ENCODE measurements at regions not wholly inside any gene's neighbourhood (a gene's known extent, or its start where the extent isn't known, plus 50 kb on each side); places are given as distances from the start of the nearest gene placed in this dataset.
"Not testable (repeated sequence)": the region's sequence is repeated elsewhere in the genome, so short reads cannot be mapped to it uniquely, and the experiment has no call there.

DNA sequence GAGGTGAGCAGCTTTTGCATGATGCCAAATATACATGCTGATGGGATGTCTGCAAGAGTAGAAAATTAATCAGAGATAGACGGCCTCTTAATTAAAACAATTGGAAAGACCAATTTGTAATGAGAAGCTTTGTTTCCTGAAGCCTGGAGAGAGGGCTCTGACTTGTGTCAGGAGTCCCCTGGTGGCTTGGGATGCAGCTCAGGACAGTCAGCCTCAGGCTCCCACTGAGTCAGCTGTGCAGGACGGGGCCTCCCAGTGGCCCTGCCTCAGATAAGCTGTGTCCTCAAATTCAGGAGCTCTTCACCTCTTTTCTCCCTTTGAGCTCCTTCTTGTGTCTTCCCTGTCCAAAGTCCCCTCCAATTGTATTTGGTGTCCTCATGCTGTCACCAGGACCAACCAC is 438.9 kb upstream of the PODXL start:
- TF ChIP-seq, protein P1, sequence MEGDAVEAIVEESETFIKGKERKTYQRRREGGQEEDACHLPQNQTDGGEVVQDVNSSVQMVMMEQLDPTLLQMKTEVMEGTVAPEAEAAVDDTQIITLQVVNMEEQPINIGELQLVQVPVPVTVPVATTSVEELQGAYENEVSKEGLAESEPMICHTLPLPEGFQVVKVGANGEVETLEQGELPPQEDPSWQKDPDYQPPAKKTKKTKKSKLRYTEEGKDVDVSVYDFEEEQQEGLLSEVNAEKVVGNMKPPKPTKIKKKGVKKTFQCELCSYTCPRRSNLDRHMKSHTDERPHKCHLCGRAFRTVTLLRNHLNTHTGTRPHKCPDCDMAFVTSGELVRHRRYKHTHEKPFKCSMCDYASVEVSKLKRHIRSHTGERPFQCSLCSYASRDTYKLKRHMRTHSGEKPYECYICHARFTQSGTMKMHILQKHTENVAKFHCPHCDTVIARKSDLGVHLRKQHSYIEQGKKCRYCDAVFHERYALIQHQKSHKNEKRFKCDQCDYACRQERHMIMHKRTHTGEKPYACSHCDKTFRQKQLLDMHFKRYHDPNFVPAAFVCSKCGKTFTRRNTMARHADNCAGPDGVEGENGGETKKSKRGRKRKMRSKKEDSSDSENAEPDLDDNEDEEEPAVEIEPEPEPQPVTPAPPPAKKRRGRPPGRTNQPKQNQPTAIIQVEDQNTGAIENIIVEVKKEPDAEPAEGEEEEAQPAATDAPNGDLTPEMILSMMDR (conservative IDR thresholded peaks at IDR 0.05; ENCODE audit: low read depth, low read length): no peak
- H3K9ac ChIP-seq: no peak overlapping the region
- H3K27ac ChIP-seq: no peak overlapping the region
- H3K36me3 ChIP-seq (ENCODE audit: insufficient read depth): no peaks in the 10 kb centered on the region
- H3K27me3 ChIP-seq (ENCODE audit: insufficient read depth, low read depth): no peaks in the 10 kb centered on the region
- H2AFZ ChIP-seq (ENCODE audit: low read depth): no peak overlapping the region
- H4K20me1 ChIP-seq (ENCODE audit: insufficient read depth): no peaks in the 10 kb centered on the region
- H3K79me2 ChIP-seq (ENCODE audit: insufficient read depth, low read depth): no peaks in the 10 kb centered on the region
- no peaks in the 10 kb centered on the region for H3K4me1 ChIP-seq (ENCODE audit: low read depth, poor library complexity, severe bottlenecking)
- H3K4me2 ChIP-seq: no peak overlapping the region
- no peak overlapping the region for H3K4me3 ChIP-seq (IDR thresholded peaks at IDR 0.05; ENCODE audit: insufficient read depth, low read depth, low read length)

DNA sequence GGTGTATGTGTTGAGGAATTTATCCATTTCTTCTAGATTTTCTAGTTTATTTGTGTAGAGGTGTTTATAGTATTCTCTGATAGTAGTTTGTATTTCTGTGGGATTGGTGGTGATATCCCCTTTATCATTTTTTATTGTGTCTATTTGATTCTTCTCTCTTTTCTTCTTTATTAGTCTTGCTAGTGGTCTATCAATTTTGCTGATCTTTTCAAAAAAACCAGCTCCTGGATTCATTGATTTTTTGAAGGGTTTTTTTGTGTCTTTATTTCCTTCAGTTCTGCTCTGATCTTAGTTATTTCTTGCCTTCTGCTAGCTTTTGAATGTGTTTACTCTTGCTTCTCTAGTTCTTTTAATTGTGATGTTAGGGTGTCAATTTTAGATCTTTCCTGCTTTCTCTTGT is 424.6 kb upstream of the PODXL start:
- not testable (repeated sequence) for H3K4me3 ChIP-seq (IDR thresholded peaks at IDR 0.05; ENCODE audit: insufficient read depth, low read depth, low read length); H2AFZ ChIP-seq (ENCODE audit: low read depth); H3K36me3 ChIP-seq (ENCODE audit: insufficient read depth); H3K4me2 ChIP-seq; H3K79me2 ChIP-seq (ENCODE audit: insufficient read depth, low read depth); H4K20me1 ChIP-seq (ENCODE audit: insufficient read depth); H3K9ac ChIP-seq; H3K27ac ChIP-seq; H3K27me3 ChIP-seq (ENCODE audit: insufficient read depth, low read depth); H3K4me1 ChIP-seq (ENCODE audit: low read depth, poor library complexity, severe bottlenecking)

DNA sequence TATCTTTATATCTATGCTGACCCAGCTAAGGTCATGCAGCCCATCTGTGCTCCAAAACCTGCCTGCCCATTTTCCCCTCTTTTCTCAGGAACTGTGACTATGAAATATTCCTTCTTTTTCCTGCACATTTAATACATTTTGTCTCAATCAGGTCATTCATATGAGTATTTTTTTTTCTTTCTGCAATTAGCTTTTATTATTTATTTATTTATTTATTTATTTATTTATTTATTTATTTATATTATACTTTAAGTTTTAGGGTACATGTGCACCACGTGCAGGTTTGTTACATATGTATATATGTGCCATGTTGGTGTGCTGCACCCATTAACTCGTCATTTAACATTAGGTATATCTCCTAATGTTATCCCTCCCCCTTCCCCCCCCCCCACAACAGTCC is 421.7 kb upstream of the PODXL start:
- not testable (repeated sequence) for H3K79me2 ChIP-seq (ENCODE audit: insufficient read depth, low read depth); H2AFZ ChIP-seq (ENCODE audit: low read depth); H3K4me2 ChIP-seq; H3K36me3 ChIP-seq (ENCODE audit: insufficient read depth); H4K20me1 ChIP-seq (ENCODE audit: insufficient read depth); H3K27ac ChIP-seq; H3K27me3 ChIP-seq (ENCODE audit: insufficient read depth, low read depth); H3K4me1 ChIP-seq (ENCODE audit: low read depth, poor library complexity, severe bottlenecking); H3K9ac ChIP-seq; H3K4me3 ChIP-seq (IDR thresholded peaks at IDR 0.05; ENCODE audit: insufficient read depth, low read depth, low read length)

DNA sequence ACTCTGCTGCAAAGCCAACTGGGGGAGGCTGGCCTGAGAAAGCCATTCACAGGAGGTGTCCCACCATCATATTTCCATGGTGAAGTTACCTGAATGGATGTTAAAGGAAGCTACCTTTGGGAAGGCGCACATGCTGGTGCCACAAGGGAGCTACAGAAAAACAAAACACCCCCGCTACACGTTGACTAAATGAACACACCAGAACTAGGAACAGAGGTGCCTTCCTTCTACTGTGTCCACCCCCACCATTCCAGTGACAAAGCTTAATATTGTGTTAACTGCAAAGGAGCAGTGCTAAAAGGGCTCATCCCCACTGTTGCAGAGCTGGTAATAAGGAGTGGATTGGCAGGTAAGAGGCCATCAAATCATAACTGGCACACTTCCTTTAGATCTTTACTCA is 420.0 kb upstream of the PODXL start:
- H3K4me1 ChIP-seq (ENCODE audit: low read depth, poor library complexity, severe bottlenecking): no peaks in the 10 kb centered on the region
- H3K27me3 ChIP-seq (ENCODE audit: insufficient read depth, low read depth): no peaks in the 10 kb centered on the region
- H3K4me3 ChIP-seq (IDR thresholded peaks at IDR 0.05; ENCODE audit: insufficient read depth, low read depth, low read length): no peak overlapping the region
- H3K4me2 ChIP-seq: no peak overlapping the region
- no peaks in the 10 kb centered on the region for H4K20me1 ChIP-seq (ENCODE audit: insufficient read depth)
- H3K79me2 ChIP-seq (ENCODE audit: insufficient read depth, low read depth): no peaks in the 10 kb centered on the region
- no peak overlapping the region for H3K27ac ChIP-seq
- no peak overlapping the region for H3K9ac ChIP-seq
- no peaks in the 10 kb centered on the region for H3K36me3 ChIP-seq (ENCODE audit: insufficient read depth)
- H2AFZ ChIP-seq (ENCODE audit: low read depth): no peak overlapping the region
- TF ChIP-seq, protein P1 (conservative IDR thresholded peaks at IDR 0.05; ENCODE audit: low read depth, low read length): no peak

DNA sequence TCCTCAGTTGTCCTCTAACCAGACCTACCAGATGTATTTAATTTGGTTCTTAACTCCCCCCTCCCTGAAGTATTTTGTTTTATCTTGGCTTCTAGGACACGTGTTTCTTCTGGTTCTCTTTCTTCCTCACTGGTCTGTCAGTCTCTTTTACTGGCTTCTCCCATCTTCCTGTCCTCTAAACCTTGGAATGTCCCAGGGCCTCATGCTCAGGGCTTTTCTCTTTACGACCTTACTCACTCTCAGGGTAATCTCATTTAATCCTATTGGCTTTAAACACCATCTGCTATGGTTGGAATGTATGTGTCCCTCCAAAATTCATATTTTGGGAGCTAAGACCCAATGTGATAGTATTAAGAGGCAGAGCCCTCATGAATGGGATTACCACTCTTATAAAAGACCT is 418.2 kb upstream of the PODXL start:
- Histone ChIP-seq H3K27me3 (ENCODE audit: insufficient read depth, low read depth) (no peaks in the 10 kb centered on the region), H3K4me3 (IDR thresholded peaks at IDR 0.05; ENCODE audit: insufficient read depth, low read depth, low read length) (no peak overlapping the region), H3K79me2 (ENCODE audit: insufficient read depth, low read depth) (no peaks in the 10 kb centered on the region), H3K4me2 (no peak overlapping the region), H3K36me3 (ENCODE audit: insufficient read depth) (no peaks in the 10 kb centered on the region), H3K9ac (no peak overlapping the region), H2AFZ (ENCODE audit: low read depth) (no peak overlapping the region), H3K27ac (no peak overlapping the region), H4K20me1 (ENCODE audit: insufficient read depth) (no peaks in the 10 kb centered on the region), H3K4me1 (ENCODE audit: low read depth, poor library complexity, severe bottlenecking) (no peaks in the 10 kb centered on the region)
- TF ChIP-seq, protein P1 (conservative IDR thresholded peaks at IDR 0.05; ENCODE audit: low read depth, low read length): no peak
